Astrocyte (in vitro differentiated cells and primary cell): ENCODE measurements at regions not wholly inside any gene's neighbourhood (a gene's known extent, or its start where the extent isn't known, plus 50 kb on each side); places are given as distances from the start of the nearest gene placed in this dataset.

Source experiments
- CTCF ChIP-seq: IDR thresholded peaks from 2 replicates; pipeline ENCODE4 v1.5.1; 2011; ENCODE audit warnings: low read depth, mild to moderate bottlenecking, inconsistent platforms, low read length, moderate library complexity; ENCODE audit not compliant: insufficient read depth
- EZH2 ChIP-seq: IDR thresholded peaks from 2 replicates; pipeline ENCODE4 v1.6.1; 2012; ENCODE audit warnings: mild to moderate bottlenecking, low read length, inconsistent platforms; ENCODE audit not compliant: insufficient read depth

DNA sequence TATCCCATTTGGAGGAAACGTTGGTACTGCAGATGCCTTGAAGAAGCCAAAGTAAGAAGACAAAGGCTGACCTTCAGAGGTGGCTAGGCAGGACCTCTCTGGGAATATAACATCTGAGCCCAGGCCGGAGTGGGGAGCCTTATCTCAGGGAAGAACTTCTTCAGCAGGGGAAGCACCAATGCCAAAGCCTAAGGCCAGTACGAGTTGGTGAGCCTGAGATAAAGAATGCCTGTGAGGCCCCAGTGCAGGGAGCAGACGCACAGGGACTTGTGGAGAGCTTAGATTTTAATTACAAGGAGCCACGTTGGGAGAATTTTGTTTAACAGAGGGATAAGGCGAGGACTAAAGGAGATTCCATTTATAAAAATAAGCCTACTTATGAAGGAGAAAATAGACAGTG is 468.8 kb upstream of the RUNX1 start:
- TF ChIP-seq CTCF (no peak), EZH2 (no peak)
